NCI-H1694 (cell line): ENCODE measurements at regions not wholly inside any gene's neighbourhood (a gene's known extent, or its start where the extent isn't known, plus 50 kb on each side); places are given as distances from the start of the nearest gene placed in this dataset.

Experiments
- DNase-seq: peaks from one replicate; lab custom pipeline; 2025; lab: John Stamatoyannopoulos, UW

DNA sequence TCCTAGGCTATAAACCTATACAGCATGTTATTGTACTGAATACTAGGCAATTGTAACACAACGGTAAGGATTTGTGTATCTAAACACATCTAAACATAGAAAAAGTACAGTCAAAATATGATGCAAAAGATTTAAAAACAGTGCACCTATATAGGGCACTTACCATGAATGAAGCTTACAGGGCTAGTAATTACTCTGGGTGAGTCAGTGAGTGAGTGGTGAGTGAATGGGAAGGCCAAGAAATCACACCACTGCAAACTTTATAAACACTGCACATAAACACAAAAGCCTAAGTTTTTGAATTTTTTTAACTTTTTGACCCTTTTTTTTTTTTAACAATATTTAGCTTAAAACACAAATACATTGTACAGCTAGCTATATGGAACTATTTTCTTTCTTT lies 204.7 kb upstream of the CTNNB1 start:
- DNase-seq = no peak

DNA sequence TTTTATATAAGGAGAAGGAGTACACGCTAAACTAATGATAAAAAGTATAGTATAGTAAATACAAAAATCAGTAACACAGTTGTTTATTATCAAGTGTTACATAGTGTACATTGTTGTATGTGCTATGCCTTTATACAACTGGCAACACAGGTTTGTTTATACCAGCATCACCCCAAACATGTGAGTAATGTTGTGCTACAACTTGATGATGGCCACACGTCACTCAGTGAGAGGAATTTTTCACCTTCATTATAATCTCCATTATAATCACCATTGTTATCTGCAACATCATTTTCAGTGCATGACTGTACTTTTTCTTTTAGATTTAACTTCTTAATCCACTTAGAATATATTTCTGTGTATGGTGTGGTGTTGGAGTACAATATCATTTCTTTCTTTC lies 204.0 kb upstream of the CTNNB1 start:
- DNase-seq = no peak

DNA sequence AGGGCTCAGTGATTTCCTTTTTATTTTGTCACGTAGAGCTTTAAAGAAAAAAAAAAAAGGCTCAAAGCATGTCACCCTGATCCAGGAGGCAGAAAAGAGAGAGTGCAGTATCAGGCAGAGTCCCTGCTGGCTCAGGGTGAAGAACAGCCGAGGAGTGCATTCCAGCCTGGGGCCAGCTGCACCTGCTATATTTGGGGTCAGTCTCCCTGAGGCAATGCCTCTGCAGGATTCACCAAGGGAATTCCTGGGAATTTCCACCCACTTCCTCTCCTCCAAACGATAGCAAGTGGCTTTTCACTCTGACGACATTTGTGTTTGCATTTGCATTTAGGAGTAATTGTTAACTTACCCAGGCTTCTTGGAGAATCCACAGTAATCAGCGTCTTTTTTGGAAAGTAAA lies 202.9 kb upstream of the CTNNB1 start:
- no peak for DNase-seq

DNA sequence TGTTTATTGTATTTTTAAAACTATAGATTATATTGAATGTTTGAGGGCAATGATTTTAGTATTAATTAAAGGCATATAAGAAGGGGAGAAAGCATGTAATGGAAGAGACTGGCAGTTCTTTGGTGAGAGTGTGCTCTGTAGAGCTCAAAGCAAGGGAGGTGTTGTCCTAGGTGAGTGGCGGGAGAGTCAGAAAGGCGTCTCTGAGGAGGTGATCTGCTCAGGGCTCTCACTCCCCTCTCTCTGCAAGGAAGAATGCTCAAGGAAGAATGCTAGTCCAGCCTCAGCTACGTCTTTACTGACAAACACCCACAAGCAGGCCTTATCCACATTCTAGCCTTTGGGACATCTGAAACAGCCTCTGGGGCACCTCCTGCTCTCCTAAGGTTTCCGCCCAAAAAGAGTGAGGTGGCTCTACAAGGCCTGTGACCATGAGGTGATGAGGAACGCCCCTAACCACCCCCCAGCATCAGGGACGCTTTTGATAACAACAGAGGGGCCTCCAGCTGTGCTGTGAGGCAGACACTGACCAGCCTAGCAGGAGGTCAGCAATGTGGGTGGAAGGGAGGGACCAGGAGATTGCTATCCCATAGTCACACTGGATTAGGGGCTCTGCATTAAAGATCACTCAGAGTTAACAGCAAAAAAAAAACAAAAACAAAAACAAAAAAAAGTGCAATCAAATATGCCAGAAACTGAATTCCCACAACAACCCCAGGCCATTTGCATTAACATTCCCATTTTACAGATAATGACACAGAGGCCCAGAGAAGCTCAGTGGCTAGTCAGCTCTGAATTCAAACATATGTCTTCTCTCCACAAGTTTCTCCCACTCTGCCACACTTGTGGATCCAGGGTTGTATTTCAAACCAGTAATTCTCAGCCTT lies 202.2 kb upstream of the CTNNB1 start:
- no peak for DNase-seq

DNA sequence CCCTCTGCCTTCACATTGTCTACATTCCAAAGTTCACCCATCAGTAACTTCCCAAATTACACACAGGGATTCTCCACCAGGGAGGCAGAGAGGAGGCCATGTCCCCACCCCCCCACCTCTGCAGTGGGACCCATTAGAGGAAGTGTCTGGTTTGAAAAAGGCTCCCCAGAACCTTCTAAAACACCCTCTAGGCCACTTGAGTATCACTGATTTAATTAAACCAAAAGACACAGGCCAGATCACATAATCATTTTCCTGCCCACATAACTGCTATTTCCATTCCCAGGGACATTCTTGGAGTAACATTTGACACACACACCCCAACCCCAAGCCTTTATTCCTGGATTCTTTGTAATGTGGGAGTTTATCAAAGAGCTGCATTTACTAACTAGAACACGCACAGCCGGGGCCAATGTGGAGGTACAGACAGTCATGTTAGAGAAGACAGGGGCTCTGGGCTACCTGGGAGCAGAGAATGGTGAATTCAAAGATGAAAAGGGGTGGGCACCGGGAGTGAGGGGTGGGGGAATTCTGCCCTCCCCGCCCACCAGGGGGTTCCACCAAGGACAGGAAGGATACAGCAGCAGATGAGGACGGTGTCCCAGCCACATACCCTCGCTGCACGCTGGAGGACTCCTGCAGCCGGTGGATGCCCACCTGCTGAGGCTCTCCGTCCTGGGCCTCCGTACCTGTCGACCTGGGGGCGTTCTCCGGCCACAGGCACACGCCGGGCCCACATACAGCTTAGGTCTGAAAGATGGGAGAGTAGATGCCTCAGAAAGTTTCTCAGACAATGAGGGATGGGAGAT lies 201.4 kb upstream of the CTNNB1 start:
- no peak for DNase-seq

DNA sequence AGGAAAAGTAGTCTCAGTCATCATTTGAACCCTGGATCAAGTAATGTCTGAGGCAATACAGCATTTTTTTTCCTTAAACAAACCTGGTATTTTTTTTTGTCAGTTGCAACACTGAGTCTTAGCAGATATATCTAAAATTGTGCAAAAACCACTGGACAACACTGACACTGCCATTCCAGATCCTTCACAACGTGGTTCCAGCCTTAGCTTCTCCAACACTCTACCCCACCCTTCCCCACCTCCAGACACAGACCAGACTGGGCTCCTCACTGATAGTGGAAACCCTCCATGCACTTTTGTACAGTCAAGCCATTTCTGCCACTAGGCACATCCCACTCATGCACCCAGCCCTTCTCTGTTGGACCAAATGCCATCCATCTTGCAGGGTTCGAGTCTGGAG lies 199.6 kb upstream of the CTNNB1 start:
- DNase-seq = no peak

DNA sequence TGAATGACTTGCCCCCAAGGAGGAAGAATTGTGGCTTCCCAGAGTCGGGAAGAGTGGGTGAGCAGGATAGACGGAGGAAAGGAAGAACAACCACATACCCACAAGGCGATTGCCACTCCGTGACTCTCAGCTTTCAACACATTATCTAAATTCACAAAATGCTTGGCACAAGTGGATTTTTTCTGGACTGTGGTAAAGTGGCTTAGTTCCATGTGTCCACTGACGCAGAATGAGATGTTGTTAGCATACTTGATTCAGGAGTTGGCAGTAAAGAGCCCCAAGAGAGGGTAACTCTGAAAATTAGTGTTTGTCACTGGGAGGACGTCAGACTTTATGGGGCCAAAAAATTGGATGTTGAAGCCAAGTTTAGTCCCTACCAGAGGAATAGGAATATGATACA lies 198.8 kb upstream of the CTNNB1 start:
- DNase-seq = no peak

DNA sequence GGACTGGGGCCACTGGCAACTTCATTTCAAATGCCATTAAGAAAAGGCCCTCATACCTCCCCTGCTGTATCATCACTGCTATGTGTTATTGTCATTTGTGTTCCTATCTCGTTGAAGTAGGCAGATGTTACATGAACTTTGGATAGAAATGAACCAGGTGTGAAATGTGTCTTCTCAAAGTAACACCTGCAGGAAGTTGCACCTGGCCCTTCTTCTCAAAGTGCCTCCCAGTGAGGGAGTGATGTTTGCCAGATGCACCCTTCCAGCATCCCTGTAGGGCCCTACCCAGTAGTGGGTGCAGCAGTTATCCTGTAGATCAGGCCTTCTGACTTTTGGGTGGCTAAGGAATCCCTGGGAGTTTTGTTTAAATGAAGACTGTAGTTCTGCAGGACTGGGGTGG lies 197.7 kb upstream of the CTNNB1 start:
- no peak for DNase-seq

DNA sequence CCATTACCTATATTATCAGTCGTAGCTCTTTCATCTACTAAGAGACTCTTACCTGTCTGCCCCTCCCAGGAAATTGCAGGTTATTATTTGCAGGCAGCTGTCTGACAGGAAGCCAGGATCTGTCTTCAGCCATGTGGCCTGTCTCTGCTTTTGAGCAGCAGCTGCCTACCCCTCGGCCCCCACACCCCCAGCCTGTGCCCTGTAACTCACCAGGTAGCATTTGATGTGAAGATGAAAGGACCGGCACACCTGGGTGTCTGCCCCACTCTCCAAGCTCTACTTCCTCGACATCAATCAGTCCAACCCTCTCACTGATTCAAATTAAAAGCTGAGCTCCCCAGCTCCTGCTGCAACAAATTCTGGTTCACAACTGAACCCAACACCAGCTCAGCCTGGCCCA lies 197.2 kb upstream of the CTNNB1 start:
- no peak for DNase-seq

DNA sequence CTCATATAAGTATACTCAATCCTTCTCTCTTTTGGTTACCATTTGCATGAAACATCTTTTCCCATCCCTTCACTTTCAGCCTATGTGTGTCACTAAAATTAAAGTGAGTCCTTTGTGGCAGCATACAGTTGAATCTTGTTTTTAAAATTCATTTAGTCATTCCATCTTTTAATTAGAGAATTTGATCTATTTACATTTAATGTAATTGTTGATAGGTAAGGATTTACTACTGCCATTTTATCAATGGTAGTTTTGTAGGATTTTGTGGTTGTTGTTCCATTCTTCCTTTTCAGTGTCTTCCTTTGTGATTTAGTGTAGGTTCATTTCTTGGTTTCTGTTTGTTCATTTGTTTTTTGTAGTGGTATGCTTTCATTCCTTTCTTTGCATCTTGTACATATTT lies 191.9 kb upstream of the CTNNB1 start:
- no peak for DNase-seq

DNA sequence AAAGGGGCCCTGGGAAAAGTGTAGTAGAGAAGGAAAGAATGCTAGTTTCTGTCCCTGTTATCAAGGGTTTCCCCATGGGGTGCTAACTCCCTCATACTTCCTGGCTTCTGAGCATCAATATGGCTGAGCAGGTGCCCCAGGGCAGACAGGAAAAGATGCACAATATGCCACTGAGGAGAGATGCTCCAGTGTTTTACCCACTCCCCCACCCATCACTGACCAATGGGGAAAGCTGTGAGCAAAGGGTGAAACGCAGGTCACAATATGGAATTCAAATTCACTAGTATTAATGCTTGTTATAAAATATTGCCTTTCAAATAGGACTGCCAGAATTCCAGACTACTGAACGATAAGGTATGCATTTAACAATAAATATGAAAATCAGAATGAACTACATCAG lies 187.5 kb upstream of the CTNNB1 start:
- no peak for DNase-seq

DNA sequence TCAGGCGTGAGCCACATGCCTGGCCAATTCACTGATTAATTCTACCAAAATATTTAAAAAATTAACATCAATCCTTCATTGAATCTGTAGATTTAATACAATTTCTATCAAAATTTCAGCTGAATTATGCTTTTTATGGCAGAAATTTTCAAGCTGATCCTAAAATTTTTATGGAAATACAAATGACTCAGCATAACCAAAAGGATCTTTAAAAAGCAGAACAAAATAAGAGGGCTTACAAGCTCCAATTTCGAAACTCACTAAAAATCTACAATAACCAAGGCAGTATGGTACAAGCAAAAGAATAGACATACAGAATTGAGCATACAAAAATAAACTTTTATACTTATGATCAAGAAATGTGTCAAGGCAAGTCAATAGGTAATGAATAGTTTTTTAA lies 180.4 kb upstream of the CTNNB1 start:
- DNase-seq = no peak

DNA sequence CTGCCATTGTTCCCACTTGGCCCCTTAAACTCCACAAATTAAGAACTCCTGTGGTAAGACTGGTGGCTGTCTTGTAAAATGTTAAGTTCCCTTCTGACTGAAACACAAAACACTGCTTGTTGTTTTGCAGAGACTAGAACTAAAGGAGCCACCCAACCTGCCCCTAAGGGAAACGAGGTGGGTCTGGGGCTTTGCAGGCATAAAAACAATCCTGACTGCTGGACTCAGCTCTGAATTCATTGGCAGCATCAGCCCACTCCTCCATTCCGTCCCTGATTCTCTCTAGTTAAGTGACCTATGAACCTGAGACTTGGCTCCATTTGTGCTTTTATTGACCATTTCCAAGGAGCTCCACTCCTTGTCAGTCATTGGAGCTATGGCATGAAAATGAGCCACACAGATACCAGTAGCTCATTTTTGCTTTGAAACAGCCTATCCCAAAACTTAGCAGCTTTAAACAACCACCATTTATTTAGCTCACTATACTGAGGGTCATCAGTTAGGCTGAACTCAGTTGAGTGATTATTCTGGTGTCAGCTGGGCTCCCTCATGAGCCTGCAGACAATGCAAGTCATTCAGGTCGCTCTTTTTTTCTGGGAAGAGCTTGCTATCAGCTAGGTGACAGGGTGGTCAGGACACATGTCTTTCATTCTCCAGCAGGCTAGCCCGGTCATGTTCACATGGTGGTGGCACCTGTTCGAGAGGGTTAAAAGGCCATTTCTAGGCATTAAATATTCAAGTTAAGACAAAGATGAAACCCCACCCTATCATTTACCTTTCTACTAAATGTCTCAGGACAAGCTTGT lies 175.1 kb upstream of the CTNNB1 start:
- DNase-seq = no peak

DNA sequence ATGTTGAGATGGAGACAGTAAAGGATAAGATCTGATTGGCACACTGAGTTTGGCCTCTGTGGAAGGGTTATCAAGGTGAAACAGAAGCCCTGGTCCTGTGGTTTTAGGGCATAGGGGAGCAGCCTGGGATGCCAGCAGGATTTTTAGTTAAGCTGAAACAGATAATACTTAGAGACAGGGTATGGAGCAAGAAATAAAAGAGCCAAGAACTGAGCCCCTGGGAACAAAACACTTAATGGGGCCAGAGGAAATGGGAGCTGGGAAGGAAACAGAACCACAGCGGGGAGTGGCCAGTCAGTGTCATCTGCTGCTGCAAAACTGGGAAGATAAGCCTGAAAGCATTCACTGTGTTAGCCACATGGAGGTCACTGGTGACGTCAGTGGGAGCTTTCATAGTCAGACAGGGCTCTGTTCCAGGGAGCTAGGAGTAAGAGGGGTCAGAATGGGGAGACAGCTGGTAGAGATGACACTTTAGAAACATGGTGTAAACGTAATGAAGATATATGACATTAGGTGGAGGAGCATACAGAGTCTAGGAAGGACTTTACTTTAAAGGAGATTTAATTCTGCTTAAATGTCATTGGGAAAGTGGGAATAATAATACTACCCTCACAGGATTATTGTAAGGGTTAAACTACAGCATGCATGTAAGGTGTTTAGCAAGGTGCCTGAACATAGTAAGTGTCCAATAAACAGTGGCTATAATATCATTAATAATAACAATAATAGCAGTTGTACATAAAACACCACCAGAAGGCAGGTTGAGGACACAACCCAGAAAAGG lies 172.7 kb upstream of the CTNNB1 start:
- DNase-seq = no peak

DNA sequence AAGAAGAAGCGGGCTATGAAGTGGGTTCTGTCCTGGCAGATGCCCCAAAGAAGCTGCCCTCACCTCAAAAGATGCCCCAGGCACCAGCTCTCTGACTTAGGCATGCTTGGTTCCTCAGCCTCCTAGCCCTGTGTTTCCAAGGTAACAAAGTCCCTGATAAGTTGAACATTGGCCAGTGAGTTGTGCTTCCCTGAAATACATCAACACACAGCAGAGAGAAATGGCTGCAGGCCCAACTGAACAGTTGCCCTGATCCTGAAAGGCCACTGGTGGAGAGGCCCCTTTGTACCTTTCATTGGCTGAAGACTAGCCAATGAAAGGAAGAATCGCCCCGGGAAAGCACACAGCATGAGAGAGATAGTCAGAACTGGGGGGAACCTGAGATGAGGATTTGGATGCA lies 169.9 kb upstream of the CTNNB1 start:
- DNase-seq = no peak

DNA sequence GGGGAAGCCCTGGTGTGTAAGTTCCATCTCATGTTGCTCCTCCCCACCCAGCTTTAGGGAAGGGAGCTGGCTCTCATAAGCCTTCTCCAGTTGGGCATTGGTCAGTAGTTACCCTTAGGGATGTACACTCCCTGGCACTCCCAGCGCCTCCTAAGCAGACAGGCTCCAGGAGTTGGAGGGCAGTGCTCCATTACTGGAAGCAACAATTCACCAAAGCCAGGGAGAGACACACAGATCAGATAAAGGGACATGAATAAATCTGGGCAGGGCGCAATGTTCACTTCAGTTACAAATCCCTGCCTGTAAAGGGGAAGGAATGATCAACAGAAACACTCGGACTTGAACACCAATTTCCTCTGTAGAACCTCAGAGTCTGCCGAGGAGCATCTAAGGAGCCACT lies 169.1 kb upstream of the CTNNB1 start:
- DNase-seq = no peak

DNA sequence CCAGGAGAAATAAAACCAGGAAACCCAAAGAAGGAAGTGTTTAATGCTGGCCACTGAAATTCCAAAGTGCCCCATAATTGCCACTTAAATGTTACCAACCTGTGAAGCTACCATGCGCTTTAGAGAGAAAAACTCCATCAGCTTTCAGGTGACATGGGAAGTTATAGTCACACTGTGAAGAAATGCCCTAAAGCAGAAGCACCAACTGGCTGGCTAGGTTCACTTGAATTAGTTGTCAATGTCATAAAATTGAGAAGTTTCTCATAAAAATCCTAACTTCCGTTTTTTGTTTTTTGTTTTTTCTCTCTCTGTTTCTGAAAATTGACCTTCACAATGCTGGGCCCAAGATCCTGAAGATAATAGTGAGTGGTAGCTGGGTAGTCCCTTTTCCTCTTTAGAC lies 167.9 kb upstream of the CTNNB1 start:
- no peak for DNase-seq

DNA sequence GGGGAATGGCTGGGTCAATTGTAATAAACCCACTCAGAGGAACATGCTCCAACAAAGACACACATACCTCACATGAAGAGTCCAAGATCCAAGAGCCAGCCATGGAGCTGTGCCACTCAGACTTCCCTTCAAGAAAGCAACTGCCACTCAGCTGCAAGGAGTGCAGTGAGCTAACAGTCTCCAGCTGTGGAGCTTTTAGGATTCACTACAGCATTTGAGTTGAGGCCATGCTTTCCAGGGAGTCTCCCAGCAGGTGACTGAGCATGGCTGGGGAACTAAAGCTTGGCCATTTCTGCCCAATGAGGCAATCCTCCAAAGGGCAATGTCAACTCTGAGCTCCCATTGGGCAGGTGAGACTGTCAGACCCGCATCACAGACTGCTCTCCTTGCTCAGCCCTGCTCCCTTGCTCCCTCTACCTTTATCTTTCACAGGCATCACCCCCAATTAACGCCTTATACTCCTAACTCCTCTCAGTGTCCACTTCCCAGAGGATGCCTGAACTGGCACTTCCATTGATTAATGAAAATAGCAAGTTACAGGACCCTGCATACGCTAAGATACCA lies 165.3 kb upstream of the CTNNB1 start:
- no peak for DNase-seq

DNA sequence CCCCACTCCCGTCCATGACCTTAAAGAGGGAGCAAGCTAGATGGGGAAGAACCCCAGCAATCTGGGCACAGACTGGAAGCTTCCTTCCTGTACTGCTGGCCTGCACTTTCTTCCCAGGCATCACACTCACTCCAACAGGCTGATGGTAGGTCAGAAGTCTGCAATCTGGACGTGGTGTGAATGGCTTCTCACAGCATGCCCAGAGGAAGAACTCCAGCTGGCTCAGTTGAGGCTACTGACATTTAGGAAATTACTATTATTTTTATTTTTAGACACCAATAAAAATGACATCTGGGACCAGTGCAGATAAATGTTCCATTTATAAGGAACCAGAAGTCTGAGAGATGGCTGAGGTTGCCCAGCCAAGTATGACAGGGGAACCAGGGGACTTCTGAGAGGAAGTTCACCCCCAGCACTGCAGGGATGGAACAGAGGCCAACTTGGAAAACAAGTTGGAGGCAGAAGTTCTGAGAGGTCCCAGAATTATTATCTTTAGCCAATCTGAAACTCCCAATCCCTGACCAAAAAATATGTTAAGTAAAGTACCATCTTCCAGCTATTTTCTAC lies 163.8 kb upstream of the CTNNB1 start:
- no peak for DNase-seq

DNA sequence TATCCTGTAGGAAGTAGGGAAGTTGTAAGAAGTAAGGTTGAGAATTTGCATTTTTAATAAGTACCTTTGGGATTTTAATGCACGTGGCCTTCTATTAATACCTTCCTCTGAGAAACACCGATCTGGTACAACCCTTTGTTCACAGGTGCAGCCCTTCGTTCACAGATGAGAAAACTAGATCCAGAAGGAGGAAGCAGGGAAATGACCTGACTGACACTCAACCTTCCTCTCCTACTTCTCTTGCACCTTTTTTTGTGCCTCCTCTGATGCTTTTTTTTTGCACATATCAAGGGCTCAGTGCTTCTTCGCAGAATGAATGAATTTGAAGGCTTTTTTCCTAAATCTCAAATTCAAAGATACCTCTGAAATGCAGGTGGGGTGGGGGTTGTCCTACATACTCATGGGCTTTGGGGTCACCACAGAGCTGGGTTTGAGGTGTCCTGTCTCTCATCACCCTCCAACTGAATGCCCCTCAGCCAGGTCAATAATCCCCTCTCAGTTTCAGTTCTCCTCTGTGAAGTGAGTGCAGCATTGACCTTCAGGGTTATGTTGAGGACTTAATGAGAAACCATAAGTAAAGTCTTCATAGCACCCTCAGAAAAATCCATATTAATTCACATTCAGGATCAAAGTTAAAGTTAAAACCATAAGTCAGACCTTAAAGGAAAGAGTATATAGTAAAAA lies 161.5 kb upstream of the CTNNB1 start:
- no peak for DNase-seq

DNA sequence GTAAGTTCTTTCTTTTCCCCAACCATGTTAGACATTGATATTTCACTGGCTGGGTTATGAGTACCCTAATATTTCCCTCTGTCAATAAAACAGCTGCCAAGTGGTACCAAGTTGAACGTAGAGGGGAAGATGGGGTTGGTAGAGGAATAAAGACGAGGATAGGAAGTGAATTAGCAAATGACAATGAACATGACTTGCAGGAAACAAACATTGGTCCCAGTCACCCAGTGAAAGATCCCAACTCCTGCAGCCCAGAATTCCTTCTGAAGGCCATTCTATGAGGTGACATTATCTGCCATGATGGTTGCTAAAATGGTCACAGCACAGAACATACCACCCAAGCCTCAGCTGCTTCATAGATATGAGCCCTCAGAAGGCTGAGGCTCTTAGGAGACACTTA lies 159.0 kb upstream of the CTNNB1 start:
- no peak for DNase-seq
